Ovary (tissue), 7 donors: ENCODE measurements at regions not wholly inside any gene's neighbourhood (a gene's known extent, or its start where the extent isn't known, plus 50 kb on each side); places are given as distances from the start of the nearest gene placed in this dataset.

Experiments
- DNase-seq, 5 donors: peaks; one replicate each; pipeline ENCODE4 v3.0.0-alpha.2; 2019 to 2020
- H3K27ac ChIP-seq, 2 donors: fragments of 200-600 bp; one replicate each; pipeline versions ENCODE4 v1.5.1 to v1.8.0; 2019 to 2022
- H3K27me3 ChIP-seq: fragments of 200-600 bp; one replicate; pipeline ENCODE4 v1.8.0; 2022
- H3K36me3 ChIP-seq: fragments of 200-600 bp; sonication (generic); one replicate; pipeline ENCODE4 v1.5.1; 2019
- H3K4me1 ChIP-seq: one replicate; pipeline ENCODE4 v1.8.1; 2013; ENCODE audit warnings: mild to moderate bottlenecking, moderate library complexity; ENCODE audit not compliant: insufficient read depth
- H3K4me3 ChIP-seq: fragments of 200-600 bp; sonication (generic); one replicate; pipeline ENCODE4 v1.5.1; 2017
- H3K9me3 ChIP-seq, 2 donors: fragments of 200-600 bp in 1 of 2; sonication (generic) in 1 of 2; one replicate each; pipeline versions ENCODE4 v1.5.1 to v1.8.1; 2013 to 2019; ENCODE audit warnings: mild to moderate bottlenecking in 1 of 2, moderate library complexity in 1 of 2
- CTCF ChIP-seq, 3 donors: fragments of 450-650 bp in 2 of 3; fragments of 200-600 bp in 1 of 3; IDR thresholded peaks; one replicate each; pipeline versions ENCODE4 v1.5.1 to v1.8.0; 2016 to 2022; ENCODE audit warnings: antibody characterized with exemption in 3 of 3, mild to moderate bottlenecking in 1 of 3
- EP300 ChIP-seq: sonication (generic); formaldehyde crosslinking; IDR thresholded peaks from one replicate; pipeline ENCODE4 v1.6.1; 2017; ENCODE audit warnings: antibody characterized with exemption
- POLR2A ChIP-seq: fragments of 450-650 bp; IDR thresholded peaks from one replicate; pipeline ENCODE4 v1.6.1; 2017; ENCODE audit warnings: antibody characterized with exemption, mild to moderate bottlenecking, moderate library complexity
- whole genome bisulfite sequencing, 3 donors: extraction: QIAGEN DNeasy Blood & Tissue Kit in 1 of 3; methylation state at CpG; one replicate each; pipeline versions ENCODE4 v1.1.5 to v1.1.7; 2013 to 2017; 5-methylcytosine and 5-hydroxymethylcytosine counted together
- intact Hi-C, 4 donors: fragments of 100-400 bp; cut with DNase I; formaldehyde crosslinking; loops; one replicate each; pipeline versions ENCODE4 v1.11.0 to v1.15.1; 2022 to 2023
- donor health status: DM: no; HTN: no; CAD: no; lungs with moderate emphysema.
- donor health status: DM: no; HTN: no; CAD: no.
- donor health status: Bipolar disorder and iron deficiency.
- donor health status: DM: no; HTN: no; CAD: no.
- donor health status: DM: yes; HTN: yes; CAD: no.

- no peak for DNase-seq
- WGBS, 3 donors: 80 to 94% (median 88%) methylated on average over 4 of the region's 4 CpGs
- TF ChIP-seq EP300: no peak
- TF ChIP-seq CTCF (IDR thresholded peaks at IDR 0.05): no peak
- no peak for TF ChIP-seq POLR2A
Observed at GRCh38 chr2:226607379-226607778, 192.2 kb downstream of the IRS1 start.

GRCh38 chr2:226605642-226606041 lies 194.0 kb downstream of the IRS1 start:
- WGBS, 3 donors: 95 to 100% (median 98%) methylated on average over 2 of the region's 2 CpGs

More at GRCh38 chr2:226607379-226607778, 192.2 kb downstream of the IRS1 start:
- Histone ChIP-seq H3K4me3 (no peak overlapping the region), H3K27me3 (no peaks in the 10 kb centered on the region), H3K27ac (no peak overlapping the region), H3K9me3 (no peaks in the 10 kb centered on the region), H3K4me1 (no peaks in the 10 kb centered on the region), H3K36me3 (no peaks in the 10 kb centered on the region)
- intact Hi-C loops: no loop called here

GRCh38 chr2:226603606-226604005 lies 196.0 kb downstream of the IRS1 start:
- TF ChIP-seq POLR2A (no peak), EP300 (no peak), CTCF (IDR thresholded peaks at IDR 0.05) (no peak)
- Histone ChIP-seq H3K27me3 (no peaks in the 10 kb centered on the region), H3K36me3 (no peaks in the 10 kb centered on the region), H3K4me3 (no peak overlapping the region), H3K4me1 (no peaks in the 10 kb centered on the region), H3K9me3 (no peaks in the 10 kb centered on the region), H3K27ac (no peak overlapping the region)
- 88 to 98% (median 97%) methylated on average over 1 of the region's 1 CpG for WGBS, 3 donors
- intact Hi-C loops: no loop called here
- no peak for DNase-seq

More at GRCh38 chr2:226605642-226606041, 194.0 kb downstream of the IRS1 start:
- Histone ChIP-seq H3K4me1 (no peaks in the 10 kb centered on the region), H3K27me3 (no peaks in the 10 kb centered on the region), H3K9me3 (no peaks in the 10 kb centered on the region), H3K27ac (no peak overlapping the region), H3K36me3 (no peaks in the 10 kb centered on the region), H3K4me3 (no peak overlapping the region)
- intact Hi-C loops: no loop called here
- TF ChIP-seq POLR2A: no peak
- no peak for TF ChIP-seq EP300
- no peak for TF ChIP-seq CTCF (IDR thresholded peaks at IDR 0.05)
- DNase-seq: no peak

GRCh38 chr2:226601881-226602662 lies 197.5 kb downstream of the IRS1 start:
- intact Hi-C loops: no loop called here
- Histone ChIP-seq H3K27ac (no peak overlapping the region), H3K4me1 (no peaks in the 10 kb centered on the region), H3K27me3 (no peaks in the 10 kb centered on the region), H3K4me3 (no peak overlapping the region), H3K36me3 (no peaks in the 10 kb centered on the region), H3K9me3 (no peaks in the 10 kb centered on the region)
- 83 to 87% (median 85%) methylated on average over 4 of the region's 4 CpGs for WGBS, 3 donors
- no peak for DNase-seq
- no peak for TF ChIP-seq EP300
- no peak for TF ChIP-seq POLR2A
- TF ChIP-seq CTCF (IDR thresholded peaks at IDR 0.05): no peak
